ENCODE measurements at regions not wholly inside any gene's neighbourhood (a gene's known extent, or its start where the extent isn't known, plus 50 kb on each side); places are given as distances from the start of the nearest gene placed in this dataset.

DNA sequence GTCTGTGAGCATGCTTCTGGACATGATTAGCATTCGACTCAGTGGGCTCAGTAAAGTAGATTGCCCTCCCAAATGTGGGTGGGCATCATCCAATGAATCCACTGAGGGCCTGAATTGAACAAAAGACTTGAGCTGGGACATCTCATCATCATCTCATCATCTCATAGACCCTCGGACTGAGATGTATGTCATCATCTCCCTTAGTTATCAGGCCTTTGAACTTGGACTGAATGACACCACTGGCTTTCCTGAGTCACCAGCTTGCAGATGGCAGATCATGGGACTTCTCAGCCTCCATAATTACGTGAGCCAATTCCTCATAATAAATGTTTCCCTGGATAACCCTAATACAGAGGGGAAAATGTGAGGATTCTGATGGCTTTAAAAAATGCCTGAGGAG, 128.3 kb upstream of the LSM8 start:
- Histone ChIP-seq H3K9me3 (no peaks in the 10 kb centered on the region), H3K4me1 (no peaks in the 10 kb centered on the region), H3K27me3 (no peaks in the 10 kb centered on the region), H3K36me3 (no peaks in the 10 kb centered on the region), H3K4me3 (no peak overlapping the region), H3K27ac (no peak overlapping the region)
- no peak for TF ChIP-seq POLR2A (IDR thresholded peaks at IDR 0.05)
- TF ChIP-seq, protein P1, sequence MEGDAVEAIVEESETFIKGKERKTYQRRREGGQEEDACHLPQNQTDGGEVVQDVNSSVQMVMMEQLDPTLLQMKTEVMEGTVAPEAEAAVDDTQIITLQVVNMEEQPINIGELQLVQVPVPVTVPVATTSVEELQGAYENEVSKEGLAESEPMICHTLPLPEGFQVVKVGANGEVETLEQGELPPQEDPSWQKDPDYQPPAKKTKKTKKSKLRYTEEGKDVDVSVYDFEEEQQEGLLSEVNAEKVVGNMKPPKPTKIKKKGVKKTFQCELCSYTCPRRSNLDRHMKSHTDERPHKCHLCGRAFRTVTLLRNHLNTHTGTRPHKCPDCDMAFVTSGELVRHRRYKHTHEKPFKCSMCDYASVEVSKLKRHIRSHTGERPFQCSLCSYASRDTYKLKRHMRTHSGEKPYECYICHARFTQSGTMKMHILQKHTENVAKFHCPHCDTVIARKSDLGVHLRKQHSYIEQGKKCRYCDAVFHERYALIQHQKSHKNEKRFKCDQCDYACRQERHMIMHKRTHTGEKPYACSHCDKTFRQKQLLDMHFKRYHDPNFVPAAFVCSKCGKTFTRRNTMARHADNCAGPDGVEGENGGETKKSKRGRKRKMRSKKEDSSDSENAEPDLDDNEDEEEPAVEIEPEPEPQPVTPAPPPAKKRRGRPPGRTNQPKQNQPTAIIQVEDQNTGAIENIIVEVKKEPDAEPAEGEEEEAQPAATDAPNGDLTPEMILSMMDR (IDR thresholded peaks at IDR 0.05), result no peak
- no peak for DNase-seq

DNA sequence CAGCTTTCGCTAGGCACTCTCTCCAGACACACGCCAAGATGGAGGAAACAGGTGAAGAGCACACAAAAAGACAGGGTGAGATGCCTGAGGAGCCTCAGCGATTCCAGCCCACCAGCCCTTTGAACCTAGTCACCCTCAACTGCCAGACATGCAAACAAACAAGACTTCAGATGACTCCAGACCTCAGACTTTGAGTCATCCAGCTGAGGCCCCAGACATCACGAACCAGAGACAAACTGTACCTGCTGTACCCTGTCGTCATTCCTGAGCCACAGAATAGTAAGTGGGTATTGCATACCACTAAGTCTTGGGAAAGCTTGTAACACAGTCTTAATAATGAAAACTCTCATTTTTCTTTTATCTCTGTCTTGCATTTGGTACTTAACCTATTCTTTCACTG, 126.6 kb upstream of the LSM8 start:
- Histone ChIP-seq H3K36me3 (no peaks in the 10 kb centered on the region), H3K27ac (no peak overlapping the region), H3K27me3 (no peaks in the 10 kb centered on the region), H3K9me3 (no peaks in the 10 kb centered on the region), H3K4me3 (no peak overlapping the region), H3K4me1 (no peaks in the 10 kb centered on the region)
- no peak for DNase-seq
- TF ChIP-seq, protein P1 (IDR thresholded peaks at IDR 0.05), result no peak
- TF ChIP-seq POLR2A (IDR thresholded peaks at IDR 0.05), result no peak

DNA sequence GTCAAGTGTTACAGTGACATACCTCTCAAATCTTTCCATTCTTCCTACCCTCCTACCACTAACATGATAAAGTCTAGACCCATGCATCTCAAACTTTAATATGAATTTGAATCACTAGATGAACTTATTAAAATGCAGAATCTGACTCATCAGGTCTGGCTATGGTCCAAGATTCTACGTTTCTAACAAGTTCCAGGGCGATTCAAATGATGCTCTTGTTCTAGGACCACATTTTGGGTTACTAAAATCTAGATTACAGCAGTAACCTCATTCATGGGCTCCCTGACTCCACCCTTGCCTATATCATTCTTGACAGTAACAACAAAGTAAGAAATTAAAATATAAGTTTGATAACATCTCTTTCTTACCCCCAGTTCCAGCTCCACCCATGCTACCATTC, 124.8 kb upstream of the LSM8 start:
- no peaks in the 10 kb centered on the region for H3K27me3 ChIP-seq
- H3K27ac ChIP-seq, result no peak overlapping the region
- no peak for DNase-seq
- H3K4me1 ChIP-seq, result no peaks in the 10 kb centered on the region
- no peak for TF ChIP-seq POLR2A (IDR thresholded peaks at IDR 0.05)
- TF ChIP-seq, protein P1 (IDR thresholded peaks at IDR 0.05), result no peak
- no peaks in the 10 kb centered on the region for H3K9me3 ChIP-seq
- H3K4me3 ChIP-seq, result no peak overlapping the region
- H3K36me3 ChIP-seq, result no peaks in the 10 kb centered on the region

DNA sequence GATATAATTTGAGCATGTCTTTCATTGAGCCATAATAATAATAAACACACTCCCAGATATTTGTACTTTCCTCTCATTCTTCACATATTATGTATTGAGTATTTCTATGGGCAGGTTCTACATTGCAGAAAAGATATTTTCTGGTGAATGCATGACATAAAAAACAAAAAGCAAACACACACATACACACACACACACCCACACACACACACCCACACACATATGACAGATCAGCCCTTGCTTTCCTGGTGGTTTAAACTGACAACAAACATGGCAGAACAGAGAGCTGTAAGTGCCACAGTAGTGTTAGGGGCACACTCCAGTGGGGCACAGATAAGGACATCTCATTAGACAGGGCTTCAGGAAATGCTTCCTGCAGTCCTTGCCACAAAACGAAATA, 123.3 kb upstream of the LSM8 start:
- Histone ChIP-seq H3K4me3 (no peak overlapping the region), H3K36me3 (no peaks in the 10 kb centered on the region), H3K4me1 (no peaks in the 10 kb centered on the region), H3K9me3 (no peaks in the 10 kb centered on the region), H3K27ac (no peak overlapping the region), H3K27me3 (no peaks in the 10 kb centered on the region)
- no peak for DNase-seq
- TF ChIP-seq, protein P1 (IDR thresholded peaks at IDR 0.05), result no peak
- TF ChIP-seq POLR2A (IDR thresholded peaks at IDR 0.05), result no peak

DNA sequence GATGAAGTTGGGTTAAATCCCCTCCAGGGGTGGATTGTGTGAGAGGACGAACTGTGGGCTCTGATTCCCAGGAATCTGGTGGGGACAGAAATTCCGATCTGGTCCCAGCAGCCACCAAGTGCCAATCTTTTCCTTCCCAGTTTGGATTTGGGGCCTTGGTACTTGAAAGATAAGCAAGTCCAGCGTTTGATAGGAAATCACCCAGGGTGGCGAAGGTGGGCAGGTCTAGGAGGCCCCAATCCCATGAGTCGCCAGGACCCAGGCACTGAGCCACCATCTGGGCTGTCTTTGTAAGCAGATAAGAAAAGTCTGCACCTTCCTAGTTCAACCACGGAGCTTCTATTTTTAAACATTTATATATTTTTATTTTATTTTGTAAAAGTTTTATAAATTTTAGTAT, 122.6 kb upstream of the LSM8 start:
- Histone ChIP-seq H3K27me3 (no peaks in the 10 kb centered on the region), H3K36me3 (no peaks in the 10 kb centered on the region), H3K4me1 (no peaks in the 10 kb centered on the region), H3K27ac (no peak overlapping the region), H3K9me3 (no peaks in the 10 kb centered on the region), H3K4me3 (no peak overlapping the region)
- TF ChIP-seq POLR2A (IDR thresholded peaks at IDR 0.05), result no peak
- TF ChIP-seq, protein P1 (IDR thresholded peaks at IDR 0.05), result no peak
- DNase-seq, result no peak
